T-helper 1 cell treated with Interleukin-12 subunit alpha and Interleukin-12 subunit beta and Interleukin-4 antibody, amounts not matched to agents 30 ng/mL and 1 ng/mL, for 36 hours (primary cell): ENCODE measurements at regions not wholly inside any gene's neighbourhood (a gene's known extent, or its start where the extent isn't known, plus 50 kb on each side); places are given as distances from the start of the nearest gene placed in this dataset.

ENCODE experiments used
- intact Hi-C: fragments of 100-400 bp; cut with micrococcal nuclease; formaldehyde crosslinking; loops from one replicate; pipeline ENCODE4 v1.15.1; 2024

DNA sequence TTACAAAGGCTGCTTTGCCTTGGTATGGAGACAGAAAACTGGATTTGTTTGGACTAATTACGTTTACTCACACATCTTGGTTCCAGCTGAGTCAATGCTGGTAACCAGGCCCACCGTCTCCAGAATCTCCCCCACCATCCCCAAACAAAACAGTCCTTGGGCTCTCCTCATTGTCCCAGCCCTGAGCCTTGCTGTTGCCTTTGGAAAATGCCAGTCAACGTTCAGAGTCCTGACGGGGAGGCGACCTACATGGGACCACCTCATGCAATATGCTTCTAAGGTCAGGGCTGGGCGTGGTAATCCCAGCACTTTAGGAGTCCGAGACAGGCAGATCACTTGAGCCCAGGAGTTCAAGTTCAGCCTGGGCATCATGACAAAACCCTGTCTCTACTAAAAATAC is 85.2 kb upstream of the IQSEC1 start:
- intact Hi-C loops: no loop called here

DNA sequence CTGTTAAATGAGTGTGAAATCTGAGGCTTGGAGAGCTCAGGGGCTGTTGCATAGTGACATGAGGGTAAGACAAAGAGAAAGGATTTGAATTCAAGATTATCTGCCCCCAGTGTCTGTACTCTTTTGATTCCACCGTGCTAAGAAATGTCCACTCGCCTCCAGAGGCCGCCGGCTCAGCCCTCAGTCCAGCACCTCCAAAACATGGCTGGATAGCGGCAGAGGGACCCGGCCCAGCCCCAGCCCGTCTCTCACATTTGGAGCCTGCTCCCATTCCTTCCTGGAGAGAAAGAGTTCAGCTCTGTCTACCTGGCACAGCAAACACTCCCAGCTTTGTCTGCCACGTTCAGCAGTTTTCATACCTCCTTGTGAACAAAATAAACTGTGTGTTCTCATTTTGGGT is 84.8 kb upstream of the IQSEC1 start:
- intact Hi-C loops: no loop called here

DNA sequence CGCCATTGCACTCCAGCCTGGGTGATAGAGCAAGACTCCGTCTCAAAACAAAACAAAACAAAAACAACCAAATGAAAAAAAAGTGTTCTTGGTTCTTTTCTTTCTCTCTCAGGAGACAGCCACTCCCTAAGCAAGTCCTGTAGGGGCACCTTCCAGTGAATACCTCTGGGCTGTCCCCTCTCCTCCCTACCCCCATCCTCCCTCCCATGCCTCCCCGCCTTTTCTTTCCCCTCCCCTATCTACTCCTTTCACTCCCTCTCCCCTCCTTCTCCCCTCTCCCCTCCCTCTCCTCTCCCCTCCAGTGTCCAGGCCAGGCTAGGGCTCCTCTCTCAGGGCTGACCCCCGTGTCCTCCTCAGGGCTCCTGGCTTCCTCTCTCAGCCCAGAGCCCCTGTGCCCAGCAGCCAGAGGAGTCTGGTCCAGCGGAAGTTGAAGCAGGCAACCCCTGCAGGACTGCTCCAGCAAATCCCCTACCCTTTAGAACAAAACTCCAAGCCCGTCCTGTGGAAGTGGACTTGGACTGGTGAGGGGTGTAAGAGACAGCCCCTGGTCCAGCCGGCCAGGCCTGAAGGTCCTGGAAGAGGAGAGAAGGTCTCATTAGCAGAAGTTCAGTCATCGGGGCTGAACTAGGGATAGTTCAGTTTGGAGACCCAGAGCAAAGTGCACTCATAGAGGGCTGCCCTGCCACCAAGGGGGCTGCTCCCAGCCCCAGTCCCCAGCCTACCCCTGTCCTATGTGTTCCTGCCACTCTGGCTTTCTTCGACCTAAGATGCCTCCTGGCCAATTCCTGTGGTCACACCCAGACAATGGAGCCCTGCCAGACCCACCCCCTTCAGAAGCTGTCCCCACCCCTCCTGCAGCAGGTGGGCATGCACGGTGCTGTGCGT is 79.8 kb upstream of the IQSEC1 start:
- intact Hi-C loops: no loop called here

DNA sequence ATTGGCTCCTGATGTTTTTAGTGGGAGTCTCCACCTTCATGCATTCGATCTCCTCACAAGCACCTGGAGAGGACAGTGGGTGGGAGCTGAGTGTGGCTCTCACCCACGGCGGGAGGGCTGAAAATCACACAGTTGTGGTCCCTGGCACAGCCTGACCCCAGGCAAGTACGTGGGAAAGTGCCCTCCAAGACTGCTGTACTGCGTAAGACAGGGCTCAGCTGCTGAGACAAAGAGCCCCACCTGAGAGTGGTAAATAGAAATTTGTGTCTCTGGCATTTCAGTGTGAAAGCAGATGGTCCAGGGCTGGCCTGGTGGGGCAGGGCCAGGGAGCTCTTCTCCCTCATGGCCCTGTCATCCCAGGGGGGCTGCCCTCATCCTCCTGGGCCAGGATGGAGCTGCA is 77.4 kb upstream of the IQSEC1 start:
- intact Hi-C loops: no loop called here

DNA sequence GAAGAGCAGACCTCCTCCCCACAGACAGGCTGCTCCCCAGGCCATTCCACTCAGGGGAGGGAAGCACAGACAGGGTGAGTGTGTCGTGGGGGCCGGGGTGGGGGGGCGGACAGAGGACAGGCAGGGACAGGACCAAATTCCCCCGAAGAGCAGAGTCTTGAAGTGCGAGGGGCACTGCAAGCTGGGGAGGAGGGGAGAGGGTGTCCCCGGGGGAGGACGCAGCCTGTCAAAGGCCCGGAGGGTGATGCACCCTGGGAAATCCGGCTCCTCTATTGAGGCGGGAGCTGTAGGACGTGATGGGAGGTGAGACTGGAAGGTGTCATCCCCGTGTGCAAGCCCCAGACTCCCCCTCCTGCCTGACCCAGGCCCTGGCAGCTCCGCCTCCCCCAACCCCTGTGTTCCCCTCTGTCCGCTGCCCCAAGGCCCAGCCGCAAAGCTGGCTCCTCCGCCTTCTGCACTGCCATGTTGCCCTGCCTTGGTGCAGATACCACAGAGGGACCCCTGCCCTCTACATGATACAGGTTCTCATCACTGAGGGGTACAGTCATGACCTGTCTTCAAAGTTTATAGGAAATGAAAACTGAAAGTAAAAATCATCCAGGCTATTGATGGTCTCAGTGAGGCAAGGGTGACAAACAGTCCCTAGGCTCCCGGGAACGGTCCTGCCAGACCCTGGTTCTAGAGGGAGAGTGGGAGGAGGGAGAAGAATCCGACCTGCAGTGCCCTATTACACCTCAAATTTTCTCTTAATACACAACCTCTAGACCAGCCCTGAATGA is 76.3 kb upstream of the IQSEC1 start:
- intact Hi-C loops: no loop called here

DNA sequence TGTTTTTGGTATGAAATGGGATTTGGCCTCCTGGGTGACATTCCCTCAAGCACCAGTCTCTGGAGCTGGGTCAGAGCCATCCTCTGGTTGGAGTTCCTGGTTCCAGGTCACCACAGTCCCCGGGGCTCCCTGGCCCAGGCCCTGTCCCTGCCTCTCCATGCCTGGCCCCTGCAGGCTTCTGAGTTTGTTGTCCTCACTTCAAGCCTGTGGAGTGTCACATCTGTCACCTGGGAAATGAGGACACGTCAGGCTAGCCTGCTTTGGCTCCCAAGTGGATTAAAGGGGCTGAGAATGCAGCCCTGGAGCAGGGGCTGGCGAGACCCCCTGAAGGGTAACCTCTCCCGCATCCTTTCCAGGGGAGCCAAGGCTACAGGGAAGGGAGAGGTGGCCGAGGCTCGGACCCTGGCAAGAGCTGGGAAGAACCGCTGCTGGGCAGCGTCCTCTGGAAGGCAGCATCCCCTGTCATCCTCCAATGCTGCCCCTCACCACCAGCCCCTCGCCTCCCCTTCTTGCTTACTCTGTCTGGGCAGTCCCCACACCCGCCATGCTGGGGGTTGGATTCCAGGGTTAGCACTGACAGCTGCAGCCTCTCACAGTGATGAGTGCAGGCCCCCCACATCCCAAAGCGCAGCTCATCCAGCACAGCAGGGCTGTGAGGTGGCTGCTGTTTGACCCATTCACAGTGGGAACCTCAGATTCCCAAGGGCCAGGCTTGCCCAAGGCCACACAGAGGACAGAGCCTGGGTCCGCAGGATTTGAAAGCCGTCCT is 75.5 kb upstream of the IQSEC1 start:
- intact Hi-C loops: no loop called here

DNA sequence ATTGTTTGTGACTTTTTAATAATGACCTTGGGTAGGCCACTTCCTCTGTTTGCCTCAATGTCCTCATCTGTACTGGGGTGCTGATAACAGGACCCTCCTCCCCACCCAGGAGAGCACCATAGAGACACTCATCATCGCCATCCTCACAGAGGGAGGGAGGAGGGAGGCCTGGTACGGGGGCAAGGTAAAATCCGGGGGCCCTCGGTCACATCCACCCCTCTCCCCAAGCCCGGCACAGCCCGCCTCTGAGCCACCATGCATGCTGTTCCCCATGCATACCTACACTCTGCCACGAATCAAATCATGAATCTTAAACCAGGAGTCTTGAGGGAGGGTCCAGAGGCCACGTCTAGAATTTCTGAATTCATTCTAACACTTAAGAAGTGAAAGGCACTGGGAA is 74.9 kb upstream of the IQSEC1 start:
- intact Hi-C loops: no loop called here

DNA sequence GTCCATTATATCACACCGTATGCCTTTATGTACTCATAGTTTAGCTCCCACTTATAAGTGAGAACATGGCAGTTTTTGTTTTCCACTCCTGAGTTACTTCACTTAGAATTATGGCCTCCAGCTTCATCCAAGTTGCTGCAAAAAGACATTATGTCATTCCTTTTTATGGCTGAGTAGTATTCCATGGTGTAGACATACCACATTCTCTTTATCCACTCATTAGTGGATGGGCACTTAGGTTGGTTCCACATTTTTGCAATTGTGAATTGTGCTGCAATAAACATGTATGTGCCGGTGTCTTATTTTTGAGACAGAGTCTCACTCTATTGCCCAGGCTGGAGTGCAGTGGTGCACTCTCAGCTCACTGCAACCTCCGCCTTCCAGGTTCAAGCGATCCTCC is 74.1 kb upstream of the IQSEC1 start:
- intact Hi-C loops: no loop called here

DNA sequence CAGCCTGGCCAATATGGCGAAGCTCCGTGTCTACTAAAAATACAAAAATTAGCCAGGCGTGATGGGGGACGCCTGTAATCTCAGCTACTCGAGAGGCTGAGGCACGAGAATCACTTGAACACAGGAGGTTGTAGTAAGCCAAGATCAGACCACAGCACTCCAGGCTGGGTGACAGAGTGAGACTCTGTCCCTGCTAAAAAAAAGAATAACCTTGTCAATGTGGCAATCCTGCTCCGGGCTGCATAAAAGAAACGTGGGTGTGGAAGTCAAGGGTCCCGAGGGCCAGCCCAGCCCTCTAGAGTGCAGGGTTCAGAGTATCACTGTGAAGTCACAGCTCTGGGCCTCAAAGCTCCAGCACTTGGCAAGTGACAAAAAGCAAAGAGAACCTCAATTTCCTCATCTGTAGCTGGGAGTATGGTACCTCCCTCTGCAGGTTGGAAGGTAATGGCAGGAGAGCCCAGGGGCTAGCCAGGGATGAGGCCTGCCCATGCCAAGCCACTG is 73.5 kb upstream of the IQSEC1 start:
- intact Hi-C loops: no loop called here

DNA sequence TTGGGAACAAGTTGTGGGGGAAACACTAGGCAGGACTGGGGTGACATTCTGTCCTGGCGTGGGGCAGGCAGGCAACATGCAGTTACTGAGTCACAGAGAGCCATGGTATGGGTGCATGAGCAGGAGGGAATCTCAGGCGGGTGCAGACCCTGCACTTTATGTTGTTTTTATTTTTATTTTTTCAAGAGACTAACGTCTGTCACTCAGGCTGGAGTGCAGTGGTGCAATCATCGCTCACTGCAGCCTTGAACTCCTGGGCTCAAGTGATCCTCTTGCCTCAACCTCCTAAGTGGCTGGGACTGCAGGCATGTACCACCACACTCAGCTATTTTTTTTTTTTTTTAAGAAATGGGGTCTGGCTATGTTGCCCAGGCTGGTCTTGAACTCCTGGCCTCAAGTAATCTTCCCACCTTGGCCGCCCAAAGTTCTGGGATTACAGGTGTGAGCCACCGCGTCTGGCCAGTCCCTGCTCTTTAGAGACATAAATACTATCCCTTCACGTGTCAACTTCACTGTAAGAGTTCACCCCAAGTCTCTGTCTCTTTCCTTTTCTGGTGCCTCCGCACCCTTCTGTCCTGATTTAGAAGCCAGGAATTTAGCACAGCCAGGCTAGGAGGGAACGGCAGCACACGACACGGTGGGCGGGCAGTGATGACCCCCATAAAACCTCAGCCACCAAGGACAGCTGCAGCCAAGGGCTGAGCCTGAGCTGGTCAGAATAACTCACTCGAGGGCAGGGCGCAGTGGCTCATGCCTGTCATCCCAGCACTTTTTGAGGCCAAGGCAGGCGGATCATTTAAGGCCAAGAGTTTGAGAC is 72.8 kb upstream of the IQSEC1 start:
- intact Hi-C loops: no loop called here

DNA sequence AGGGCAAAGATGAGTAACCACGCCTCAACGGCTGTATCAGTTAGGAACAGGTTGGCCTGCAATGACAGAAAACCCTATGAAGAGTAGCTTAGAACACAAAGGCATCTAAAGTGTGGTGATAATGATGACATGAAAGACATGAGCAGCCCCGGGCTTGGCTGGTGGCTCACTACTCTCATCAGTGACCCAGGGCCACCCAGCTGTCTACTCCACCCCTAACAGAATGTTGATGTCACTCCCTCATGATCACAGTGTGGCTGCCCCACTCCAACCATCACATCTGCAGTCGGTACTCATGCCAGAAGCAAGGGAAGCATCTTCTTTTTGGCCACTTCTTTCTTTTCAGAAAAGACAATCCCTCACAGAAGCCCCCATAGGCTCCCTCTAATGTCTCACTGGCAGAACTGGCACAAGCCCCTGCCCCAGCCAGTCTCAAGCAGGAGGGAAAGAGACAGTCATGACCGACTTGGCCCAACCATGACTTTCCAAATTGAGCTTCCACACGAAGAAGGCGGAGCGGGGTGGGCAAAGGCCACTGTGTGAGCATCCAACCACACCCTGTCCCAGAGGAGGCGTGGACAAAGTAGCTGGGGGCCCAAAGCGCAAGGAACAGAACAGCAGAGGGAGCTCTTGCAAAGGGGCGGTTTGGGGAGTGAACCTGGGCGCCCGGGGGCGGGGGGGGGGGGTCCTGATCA is 72.0 kb upstream of the IQSEC1 start:
- intact Hi-C loops: no loop called here

DNA sequence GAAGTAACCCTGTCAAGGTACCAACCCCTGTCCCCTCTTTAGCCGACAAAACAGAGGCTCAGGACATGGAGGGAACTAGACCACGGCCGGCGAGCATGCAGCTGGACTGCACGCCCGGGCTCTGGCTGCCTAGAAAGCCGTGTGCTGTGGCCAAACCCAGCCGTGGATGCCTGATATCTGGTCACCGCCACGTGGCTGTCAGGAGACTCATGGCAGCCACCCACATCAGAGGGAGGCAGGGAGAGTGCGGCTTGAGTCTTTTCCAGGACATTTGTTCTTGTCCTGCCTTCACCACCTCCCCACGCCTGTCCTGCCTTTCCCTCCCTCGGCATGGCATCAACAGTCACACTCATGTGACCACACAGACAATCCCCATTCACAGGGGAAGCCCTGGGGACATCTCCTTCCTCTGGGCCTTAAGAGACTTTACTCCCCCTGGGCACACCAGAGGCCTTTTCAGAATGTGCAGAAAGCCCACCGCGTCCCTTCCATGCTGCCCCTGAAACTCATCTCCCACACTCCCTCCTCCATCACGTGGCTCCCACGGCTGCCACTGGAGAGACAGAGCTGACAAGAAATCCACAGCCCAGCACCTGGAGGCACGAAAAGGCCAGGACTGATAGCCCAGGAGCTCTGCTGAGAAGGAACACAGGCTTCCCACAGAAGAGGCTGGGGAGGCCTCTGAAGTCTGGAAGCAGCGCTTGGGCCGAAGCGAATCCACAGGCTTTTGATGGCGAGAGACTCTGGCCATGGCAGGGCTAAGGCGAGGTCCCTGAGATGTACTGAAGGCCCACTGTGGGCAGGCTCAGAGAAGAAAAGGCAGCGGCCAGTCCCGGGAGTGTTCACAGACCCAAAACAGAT is 71.2 kb upstream of the IQSEC1 start:
- intact Hi-C loops: no loop called here

DNA sequence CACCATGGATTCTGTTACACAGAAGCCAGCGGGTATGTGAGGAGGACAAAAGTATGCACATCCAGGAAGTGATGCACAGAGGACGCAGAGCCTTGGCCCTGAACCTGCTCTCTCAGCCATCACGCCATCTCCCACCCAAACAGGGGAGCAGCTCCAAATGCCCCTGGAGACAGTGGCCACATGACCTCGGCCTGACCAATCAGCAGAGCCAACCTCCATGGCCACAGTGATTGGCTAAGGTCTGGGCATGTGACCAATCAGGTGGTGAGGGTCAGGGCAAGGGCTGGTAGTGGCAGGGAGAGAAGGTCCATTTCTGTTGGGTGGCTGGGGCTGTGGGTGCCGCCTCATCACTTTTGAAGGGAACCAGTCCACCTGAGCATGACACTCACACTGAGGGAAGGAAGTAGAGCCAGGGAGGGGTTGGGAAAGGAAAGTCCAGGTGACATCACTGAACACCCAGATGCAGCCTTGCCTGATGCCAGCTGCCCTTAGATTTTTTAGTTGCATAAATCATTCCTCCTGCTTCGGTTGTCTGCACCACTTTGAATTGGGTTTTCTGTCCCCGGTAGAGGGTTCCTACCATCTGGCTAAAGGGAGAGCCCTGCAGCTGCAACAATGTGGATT is 70.3 kb upstream of the IQSEC1 start:
- intact Hi-C loops: no loop called here

DNA sequence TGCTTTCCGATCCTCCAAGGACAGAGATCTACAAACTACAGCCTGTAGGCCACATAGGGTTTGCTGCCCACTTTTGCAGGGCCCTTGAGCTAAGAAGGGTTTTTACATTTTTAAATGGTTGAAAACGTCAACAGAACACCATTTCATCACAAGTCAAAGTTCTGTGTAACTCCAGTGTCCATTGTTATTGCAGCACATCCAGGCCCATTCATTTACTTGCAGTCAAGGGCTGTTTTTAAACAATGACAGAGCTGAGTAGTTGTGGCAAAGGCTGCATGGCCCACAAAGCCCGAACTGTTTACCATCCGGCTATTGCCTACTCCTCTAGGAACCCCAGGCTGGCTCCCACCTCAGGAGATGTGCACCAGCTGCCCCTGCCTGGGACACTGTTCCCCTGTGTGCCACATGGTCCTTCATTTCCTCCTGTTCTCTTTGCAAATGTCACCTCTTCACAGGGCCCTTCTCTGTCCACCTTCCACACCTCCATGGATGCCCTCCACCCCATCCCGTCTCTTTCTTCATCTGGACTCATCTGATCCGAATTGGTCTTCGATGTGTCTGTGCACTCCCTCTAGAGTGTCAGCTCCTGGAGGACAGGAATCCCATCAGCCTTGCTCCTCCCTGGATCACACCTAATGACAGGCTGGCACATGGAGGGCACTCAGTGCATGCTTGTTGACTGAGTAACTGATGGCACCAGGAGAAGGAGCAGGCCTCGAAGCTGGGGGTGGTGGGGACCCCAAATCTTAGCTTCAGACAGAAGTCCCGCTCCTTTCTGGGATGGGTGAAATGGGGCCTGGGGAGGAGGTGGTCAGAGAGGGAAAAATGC is 69.5 kb upstream of the IQSEC1 start:
- intact Hi-C loops: no loop called here

DNA sequence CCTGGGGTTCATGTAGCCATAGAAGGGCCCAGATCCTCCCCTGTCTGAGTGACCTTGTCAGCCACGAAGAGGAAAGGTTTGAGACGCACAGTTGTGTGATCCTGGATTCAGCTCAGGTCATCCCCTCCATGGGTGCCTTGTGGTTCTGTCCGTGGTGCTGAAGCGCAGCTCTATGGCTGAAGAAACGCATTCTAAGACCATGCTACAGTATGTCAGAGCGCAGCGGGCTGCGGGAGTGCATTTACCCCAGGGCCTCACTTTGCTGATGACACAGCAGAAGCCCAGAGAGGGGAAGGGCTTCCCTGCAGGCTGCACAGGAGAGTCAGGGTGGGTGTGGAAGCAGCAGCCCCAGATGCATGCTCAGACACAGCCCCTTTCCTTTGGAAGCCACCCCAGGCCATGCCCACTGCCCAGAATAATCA is 68.8 kb upstream of the IQSEC1 start:
- intact Hi-C loops: no loop called here

DNA sequence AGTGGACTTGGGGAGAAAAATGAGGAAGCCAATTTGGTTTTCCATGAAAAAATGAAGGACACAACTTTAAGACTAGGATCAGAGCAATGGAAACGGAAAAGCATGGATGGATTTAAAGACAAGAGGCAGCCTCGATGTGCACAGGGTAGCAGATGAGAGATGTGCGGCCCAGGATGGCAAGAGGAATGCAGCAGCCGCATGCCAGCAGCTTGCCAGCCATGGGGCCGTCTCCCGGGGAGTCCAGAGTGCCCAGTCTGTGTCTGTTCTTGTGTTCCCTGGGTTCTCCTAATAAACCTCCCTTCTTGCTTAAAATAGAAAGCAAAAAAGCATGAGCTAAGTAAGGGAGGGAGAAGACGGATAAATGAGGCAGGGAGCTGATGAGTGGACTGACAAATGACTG is 68.0 kb upstream of the IQSEC1 start:
- intact Hi-C loops: no loop called here

DNA sequence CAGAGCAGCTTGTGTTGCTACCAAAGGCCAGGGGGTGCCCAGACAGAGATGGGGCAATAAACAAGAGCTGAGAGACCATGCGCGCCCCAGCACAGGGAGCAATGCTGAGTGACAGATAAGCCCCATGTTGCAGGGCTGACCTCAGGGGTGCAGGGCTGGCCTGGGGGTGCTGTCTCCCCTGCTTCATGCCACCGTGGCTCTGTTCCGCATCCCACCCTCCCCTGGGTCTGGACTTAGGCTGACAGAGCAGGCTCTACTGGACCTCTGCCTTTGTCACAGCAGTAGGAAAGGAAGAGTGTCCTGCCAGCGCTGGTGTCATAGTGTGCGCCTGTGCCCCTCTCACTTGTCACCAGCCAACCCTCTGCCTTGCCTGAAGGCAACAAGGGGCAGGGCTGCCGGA is 67.4 kb upstream of the IQSEC1 start:
- intact Hi-C loops: no loop called here

DNA sequence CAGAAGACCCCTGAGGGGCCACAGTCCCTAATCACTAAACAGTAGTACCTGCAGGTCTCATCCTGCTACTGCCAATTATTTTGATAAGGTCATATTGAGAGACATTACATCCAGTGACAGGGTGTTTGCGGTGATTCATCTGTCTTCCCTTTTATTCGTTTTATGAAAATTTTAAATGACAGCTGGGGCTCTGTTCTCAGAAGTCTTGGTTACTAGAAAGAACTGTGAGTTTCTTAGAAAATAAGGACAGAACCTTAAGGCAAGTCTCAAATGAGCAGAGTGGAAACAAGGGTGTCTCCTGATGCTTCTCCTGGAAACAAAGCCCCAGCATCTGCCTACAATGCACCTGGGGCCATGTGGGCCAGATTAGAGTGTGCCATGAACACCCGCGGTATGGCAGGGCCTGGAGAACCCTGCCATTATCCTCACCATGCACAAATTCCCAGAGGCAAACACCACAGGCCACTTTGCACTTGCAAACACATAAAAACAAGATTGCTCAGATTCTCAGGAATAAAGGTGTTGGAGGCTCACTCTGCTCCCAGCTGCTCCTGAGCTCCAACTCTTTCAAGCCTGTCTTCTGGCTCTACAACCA is 66.3 kb upstream of the IQSEC1 start:
- intact Hi-C loops: no loop called here
